ENCODE measurements at regions not wholly inside any gene's neighbourhood (a gene's known extent, or its start where the extent isn't known, plus 50 kb on each side); places are given as distances from the start of the nearest gene placed in this dataset.
"Not testable (repeated sequence)": the region's sequence is repeated elsewhere in the genome, so short reads cannot be mapped to it uniquely, and the experiment has no call there.

- DNase-seq (ENCODE audit: low read depth): no peak
Observed at GRCh38 chr12:131521326-131521725, 189.6 kb upstream of the SFSWAP start.

GRCh38 chr12:131525795-131526508 is 184.9 kb upstream of the SFSWAP start:
- no peak for DNase-seq (ENCODE audit: low read depth)

- no peak for DNase-seq (ENCODE audit: low read depth)
Observed at GRCh38 chr12:131527092-131527491, 183.8 kb upstream of the SFSWAP start.

- DNase-seq (ENCODE audit: low read depth): no peak
Observed at GRCh38 chr12:131527736-131528135, 183.2 kb upstream of the SFSWAP start.

- no peak for DNase-seq (ENCODE audit: low read depth)
Observed at GRCh38 chr12:131528144-131528543, 182.7 kb upstream of the SFSWAP start.

GRCh38 chr12:131528667-131529066 is 182.2 kb upstream of the SFSWAP start:
- DNase-seq (ENCODE audit: low read depth): no peak

GRCh38 chr12:131529196-131530040 is 181.5 kb upstream of the SFSWAP start:
- no peak for DNase-seq (ENCODE audit: low read depth)

GRCh38 chr12:131530041-131530332 is 180.9 kb upstream of the SFSWAP start:
- no peak for DNase-seq (ENCODE audit: low read depth)

GRCh38 chr12:131530422-131530821 is 180.5 kb upstream of the SFSWAP start:
- DNase-seq (ENCODE audit: low read depth): no peak

GRCh38 chr12:131533139-131533538 is 177.8 kb upstream of the SFSWAP start:
- no peak for DNase-seq (ENCODE audit: low read depth)

GRCh38 chr12:131535779-131536178 is 175.1 kb upstream of the SFSWAP start:
- DNase-seq (ENCODE audit: low read depth): no peak

GRCh38 chr12:131536337-131536736 is 174.6 kb upstream of the SFSWAP start:
- no peak for DNase-seq (ENCODE audit: low read depth)

GRCh38 chr12:131536766-131537165 is 174.1 kb upstream of the SFSWAP start:
- DNase-seq (ENCODE audit: low read depth): no peak

- no peak for DNase-seq (ENCODE audit: low read depth)
Observed at GRCh38 chr12:131537267-131537958, 173.5 kb upstream of the SFSWAP start.

- DNase-seq (ENCODE audit: low read depth): no peak
Observed at GRCh38 chr12:131539381-131539780, 171.5 kb upstream of the SFSWAP start.

GRCh38 chr12:131540138-131540623 is 170.7 kb upstream of the SFSWAP start:
- DNase-seq (ENCODE audit: low read depth): no peak

GRCh38 chr12:131541512-131541911 is 169.4 kb upstream of the SFSWAP start:
- DNase-seq (ENCODE audit: low read depth): not testable (repeated sequence)

- no peak for DNase-seq (ENCODE audit: low read depth)
Observed at GRCh38 chr12:131542351-131542750, 168.5 kb upstream of the SFSWAP start.

GRCh38 chr12:131543040-131543439 is 167.8 kb upstream of the SFSWAP start:
- no peak for DNase-seq (ENCODE audit: low read depth)

- no peak for DNase-seq (ENCODE audit: low read depth)
Observed at GRCh38 chr12:131547555-131547954, 163.3 kb upstream of the SFSWAP start.

GRCh38 chr12:131550121-131550520 is 160.8 kb upstream of the SFSWAP start:
- no peak for DNase-seq (ENCODE audit: low read depth)

GRCh38 chr12:131551675-131552491 is 159.0 kb upstream of the SFSWAP start:
- no peak for DNase-seq (ENCODE audit: low read depth)

All from stimulated activated CD8-positive, alpha-beta memory T cell treated with anti-CD3 and anti-CD28 coated beads, Interleukin-12 subunit alpha, Interleukin-12 subunit beta, amount 100 ng/mL, for 4 hours (primary cell).